ENCODE measurements at regions not wholly inside any gene's neighbourhood (a gene's known extent, or its start where the extent isn't known, plus 50 kb on each side); places are given as distances from the start of the nearest gene placed in this dataset.

DNA sequence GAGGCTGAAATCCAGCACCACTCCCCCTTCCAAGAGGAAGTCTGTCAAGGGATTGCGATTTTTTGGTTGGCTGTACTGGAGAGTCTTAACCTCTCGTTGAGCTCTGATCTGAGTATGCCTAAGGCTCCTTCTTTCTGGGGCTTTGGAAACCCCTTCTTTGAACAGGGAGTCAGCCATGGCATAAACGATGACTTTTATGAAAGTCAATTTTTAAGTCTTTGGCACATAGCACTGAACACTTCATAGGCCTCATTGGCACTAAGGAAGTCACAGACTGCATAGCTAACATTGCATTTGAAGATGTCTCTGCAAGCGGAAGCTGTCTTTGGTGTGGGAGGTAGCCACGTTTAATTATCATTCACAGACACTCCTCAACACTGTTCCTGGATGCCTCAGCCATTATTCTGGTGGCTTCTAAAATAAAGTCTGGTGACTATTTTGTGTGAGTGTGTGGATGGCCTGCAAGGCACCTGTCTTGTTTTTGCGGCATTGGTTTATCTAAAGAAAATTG lies 148.2 kb upstream of the NCK2 start:
- Histone ChIP-seq H3K27ac (ENCODE audit: low read length) (no peak overlapping the region), H3K9me3 (ENCODE audit: insufficient read depth, low read length, severe bottlenecking) (no peaks in the 10 kb centered on the region), H3K79me2 (ENCODE audit: insufficient read depth, low read length) (no peaks in the 10 kb centered on the region), H3K4me3 (ENCODE audit: low read depth in 1 of 2, low read length in 2 of 2) (no peak overlapping the region), H3K9ac (ENCODE audit: low read depth, low read length) (no peak overlapping the region), H3K4me1 (ENCODE audit: insufficient read depth, low read length) (no peaks in the 10 kb centered on the region), H2AFZ (ENCODE audit: low read depth, low read length) (no peak overlapping the region), H3K36me3 (ENCODE audit: insufficient read depth, low read length) (no peaks in the 10 kb centered on the region), H3K27me3 (ENCODE audit: insufficient read depth, low read length, poor library complexity) (no peaks in the 10 kb centered on the region), H3K4me2 (ENCODE audit: insufficient read depth, low read length) (no peak overlapping the region), H4K20me1 (ENCODE audit: insufficient read depth, low read length) (no peaks in the 10 kb centered on the region)
- DNase-seq: no peak
- TF ChIP-seq, protein P1, sequence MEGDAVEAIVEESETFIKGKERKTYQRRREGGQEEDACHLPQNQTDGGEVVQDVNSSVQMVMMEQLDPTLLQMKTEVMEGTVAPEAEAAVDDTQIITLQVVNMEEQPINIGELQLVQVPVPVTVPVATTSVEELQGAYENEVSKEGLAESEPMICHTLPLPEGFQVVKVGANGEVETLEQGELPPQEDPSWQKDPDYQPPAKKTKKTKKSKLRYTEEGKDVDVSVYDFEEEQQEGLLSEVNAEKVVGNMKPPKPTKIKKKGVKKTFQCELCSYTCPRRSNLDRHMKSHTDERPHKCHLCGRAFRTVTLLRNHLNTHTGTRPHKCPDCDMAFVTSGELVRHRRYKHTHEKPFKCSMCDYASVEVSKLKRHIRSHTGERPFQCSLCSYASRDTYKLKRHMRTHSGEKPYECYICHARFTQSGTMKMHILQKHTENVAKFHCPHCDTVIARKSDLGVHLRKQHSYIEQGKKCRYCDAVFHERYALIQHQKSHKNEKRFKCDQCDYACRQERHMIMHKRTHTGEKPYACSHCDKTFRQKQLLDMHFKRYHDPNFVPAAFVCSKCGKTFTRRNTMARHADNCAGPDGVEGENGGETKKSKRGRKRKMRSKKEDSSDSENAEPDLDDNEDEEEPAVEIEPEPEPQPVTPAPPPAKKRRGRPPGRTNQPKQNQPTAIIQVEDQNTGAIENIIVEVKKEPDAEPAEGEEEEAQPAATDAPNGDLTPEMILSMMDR (IDR thresholded peaks at IDR 0.05; ENCODE audit: borderline replicate concordance, extremely low read depth, low read length, poor library complexity, severe bottlenecking): no peak
- no peak for TF ChIP-seq EZH2 (IDR thresholded peaks at IDR 0.05; ENCODE audit: borderline replicate concordance, low read depth, low read length, severe bottlenecking)
- no peak for ATAC-seq (ENCODE audit: insufficient read depth, low read depth)

GRCh38 chr2:105595536-105595935 lies 149.2 kb upstream of the NCK2 start:
- H3K9me3 ChIP-seq (ENCODE audit: insufficient read depth, low read length, severe bottlenecking): no peaks in the 10 kb centered on the region

GRCh38 chr2:105593221-105593967 lies 151.3 kb upstream of the NCK2 start:
- H2AFZ ChIP-seq (ENCODE audit: low read depth, low read length): no peak overlapping the region
- no peak for ATAC-seq (ENCODE audit: insufficient read depth, low read depth)
- no peaks in the 10 kb centered on the region for H3K27me3 ChIP-seq (ENCODE audit: insufficient read depth, low read length, poor library complexity)
- no peak overlapping the region for H3K4me2 ChIP-seq (ENCODE audit: insufficient read depth, low read length)
- H3K9ac ChIP-seq (ENCODE audit: low read depth, low read length): no peak overlapping the region
- H3K4me3 ChIP-seq (ENCODE audit: low read depth in 1 of 2, low read length in 2 of 2): no peak overlapping the region
- H3K36me3 ChIP-seq (ENCODE audit: insufficient read depth, low read length): no peaks in the 10 kb centered on the region
- TF ChIP-seq, protein P1 (IDR thresholded peaks at IDR 0.05; ENCODE audit: borderline replicate concordance, extremely low read depth, low read length, poor library complexity, severe bottlenecking): no peak
- no peak for TF ChIP-seq EZH2 (IDR thresholded peaks at IDR 0.05; ENCODE audit: borderline replicate concordance, low read depth, low read length, severe bottlenecking)
- H3K27ac ChIP-seq (ENCODE audit: low read length): no peak overlapping the region
- no peaks in the 10 kb centered on the region for H3K4me1 ChIP-seq (ENCODE audit: insufficient read depth, low read length)
- no peaks in the 10 kb centered on the region for H3K79me2 ChIP-seq (ENCODE audit: insufficient read depth, low read length)
- no peaks in the 10 kb centered on the region for H4K20me1 ChIP-seq (ENCODE audit: insufficient read depth, low read length)
- H3K9me3 ChIP-seq (ENCODE audit: insufficient read depth, low read length, severe bottlenecking): peaks cover 8% of the 10 kb centered on the region
- DNase-seq: no peak

More at GRCh38 chr2:105595536-105595935, 149.2 kb upstream of the NCK2 start:
- H3K27ac ChIP-seq (ENCODE audit: low read length): no peak overlapping the region
- ATAC-seq (ENCODE audit: insufficient read depth, low read depth) (no peak), DNase-seq (no peak)
- no peak overlapping the region for H3K4me2 ChIP-seq (ENCODE audit: insufficient read depth, low read length)
- no peak overlapping the region for H3K4me3 ChIP-seq (ENCODE audit: low read depth in 1 of 2, low read length in 2 of 2)
- no peaks in the 10 kb centered on the region for H4K20me1 ChIP-seq (ENCODE audit: insufficient read depth, low read length)
- H3K79me2 ChIP-seq (ENCODE audit: insufficient read depth, low read length): no peaks in the 10 kb centered on the region
- no peaks in the 10 kb centered on the region for H3K36me3 ChIP-seq (ENCODE audit: insufficient read depth, low read length)
- H3K4me1 ChIP-seq (ENCODE audit: insufficient read depth, low read length): no peaks in the 10 kb centered on the region
- TF ChIP-seq, protein P1 (IDR thresholded peaks at IDR 0.05; ENCODE audit: borderline replicate concordance, extremely low read depth, low read length, poor library complexity, severe bottlenecking): no peak
- TF ChIP-seq EZH2 (IDR thresholded peaks at IDR 0.05; ENCODE audit: borderline replicate concordance, low read depth, low read length, severe bottlenecking): no peak
- H3K9ac ChIP-seq (ENCODE audit: low read depth, low read length): no peak overlapping the region
- no peak overlapping the region for H2AFZ ChIP-seq (ENCODE audit: low read depth, low read length)
- H3K27me3 ChIP-seq (ENCODE audit: insufficient read depth, low read length, poor library complexity): no peaks in the 10 kb centered on the region
